CD4-positive, CD25-positive, alpha-beta regulatory T cell (primary cell): ENCODE measurements at regions not wholly inside any gene's neighbourhood (a gene's known extent, or its start where the extent isn't known, plus 50 kb on each side); places are given as distances from the start of the nearest gene placed in this dataset.

Experiments
- ATAC-seq, 2 donors: fragments of 150-1000 bp; cut with Tn5 transposase; one replicate each; pipeline ENCODE4 v1.10.0; 2021; ENCODE audit warnings: low read depth in 2 of 2, moderate number of reproducible peaks in 2 of 2, moderate library complexity in 1 of 2
- DNase-seq, 3 donors: peaks; one replicate each; pipeline versions ENCODE4 v3.0.0 to v3.0.0-alpha.2; 2012 to 2022; ENCODE audit warnings: mixed read lengths in 1 of 3
- H3K27ac ChIP-seq: one replicate; pipeline ENCODE4 v1.7.0; 2013; ENCODE audit warnings: mild to moderate bottlenecking, low read length; ENCODE audit not compliant: insufficient read depth, poor library complexity, severe bottlenecking
- H3K27me3 ChIP-seq: one replicate; pipeline ENCODE4 v1.7.0; 2013; ENCODE audit warnings: low read length; ENCODE audit not compliant: control insufficient read depth, insufficient read depth
- H3K36me3 ChIP-seq: one replicate; pipeline ENCODE4 v1.7.0; 2013; ENCODE audit warnings: mild to moderate bottlenecking, low read length, moderate library complexity; ENCODE audit not compliant: control insufficient read depth, insufficient read depth
- H3K4me1 ChIP-seq: 2 replicates; pipeline ENCODE4 v1.7.0; 2013; ENCODE audit warnings: mild to moderate bottlenecking, low read length; ENCODE audit not compliant: insufficient read depth, control insufficient read depth, poor library complexity, severe bottlenecking
- H3K4me3 ChIP-seq: one replicate; pipeline ENCODE4 v1.7.0; 2013; ENCODE audit warnings: low read depth, mild to moderate bottlenecking, low read length, moderate library complexity
- H3K9me3 ChIP-seq, 2 experiments: 1 replicate in 1 of 2; 2 replicates in 1 of 2; pipeline ENCODE4 v1.7.0; 2013; ENCODE audit warnings: low read length in 2 of 2, mild to moderate bottlenecking in 1 of 2, moderate library complexity in 1 of 2; ENCODE audit not compliant: control insufficient read depth in 2 of 2
- H3K27ac Mint-ChIP-seq, 3 donors: one replicate each; pipeline ENCODE4 v1.8.0; 2020 to 2022; ENCODE audit warnings: mild to moderate bottlenecking in 3 of 3, mixed read lengths in 3 of 3, moderate library complexity in 2 of 3
- H3K27me3 Mint-ChIP-seq: one replicate; pipeline ENCODE4 v1.8.0; 2022; ENCODE audit warnings: mild to moderate bottlenecking, mixed read lengths
- H3K36me3 Mint-ChIP-seq: one replicate; pipeline ENCODE4 v1.8.0; 2020; ENCODE audit warnings: mixed read lengths
- H3K4me1 Mint-ChIP-seq, 4 donors: one replicate each; pipeline ENCODE4 v1.8.0; 2020 to 2022; ENCODE audit warnings: mixed read lengths in 4 of 4, mild to moderate bottlenecking in 1 of 4
- H3K4me3 Mint-ChIP-seq, 4 donors: one replicate each; pipeline ENCODE4 v1.8.0; 2020 to 2022; ENCODE audit warnings: mild to moderate bottlenecking in 4 of 4, mixed read lengths in 4 of 4, moderate library complexity in 3 of 4
- H3K9me3 Mint-ChIP-seq, 7 donors: one replicate each; pipeline ENCODE4 v1.8.0; 2020 to 2022; ENCODE audit warnings: mixed read lengths in 7 of 7, mild to moderate bottlenecking in 3 of 7, moderate library complexity in 2 of 7

GRCh38 chr5:156134216-156134615 is 192.7 kb upstream of the SGCD start:
- Histone ChIP-seq H3K4me3 (no peak overlapping the region), H3K9me3 (no peaks in the 10 kb centered on the region), H3K27ac (no peak overlapping the region), H3K27me3 (no peaks in the 10 kb centered on the region), H3K36me3 (no peaks in the 10 kb centered on the region), H3K4me1 (no peaks in the 10 kb centered on the region)
- H3K36me3 Mint-ChIP-seq, result no peaks in the 10 kb centered on the region
- H3K27me3 Mint-ChIP-seq, result no peaks in the 10 kb centered on the region
- DNase-seq (no peak), ATAC-seq (no peak)
- no peak overlapping the region for H3K27ac Mint-ChIP-seq
- peaks cover 0 to 2% (median 0%) of the 10 kb centered on the region in 7 donors for H3K9me3 Mint-ChIP-seq
- H3K4me3 Mint-ChIP-seq, result no peak overlapping the region
- H3K4me1 Mint-ChIP-seq, result no peaks in the 10 kb centered on the region

- Histone ChIP-seq H3K9me3 (no peaks in the 10 kb centered on the region), H3K27me3 (no peaks in the 10 kb centered on the region), H3K4me3 (no peak overlapping the region), H3K36me3 (no peaks in the 10 kb centered on the region), H3K4me1 (no peaks in the 10 kb centered on the region), H3K27ac (no peak overlapping the region)
- no peaks in the 10 kb centered on the region for H3K4me1 Mint-ChIP-seq
- no peak overlapping the region for H3K27ac Mint-ChIP-seq
- H3K36me3 Mint-ChIP-seq, result no peaks in the 10 kb centered on the region
- DNase-seq (no peak), ATAC-seq (no peak)
- no peaks in the 10 kb centered on the region for H3K27me3 Mint-ChIP-seq
- no peak overlapping the region for H3K4me3 Mint-ChIP-seq
- H3K9me3 Mint-ChIP-seq, result peaks cover 0 to 7% (median 0%) of the 10 kb centered on the region in 7 donors
These were observed 191.4 kb upstream of the SGCD start for GRCh38 chr5:156135531-156135930.

GRCh38 chr5:156137071-156137869 is 189.7 kb upstream of the SGCD start:
- H3K36me3 Mint-ChIP-seq, result no peaks in the 10 kb centered on the region
- Histone ChIP-seq H3K4me1 (no peaks in the 10 kb centered on the region), H3K27me3 (no peaks in the 10 kb centered on the region), H3K27ac (no peak overlapping the region), H3K36me3 (no peaks in the 10 kb centered on the region), H3K9me3 (peaks cover 0 to under 1% of the 10 kb centered on the region in 2 experiments), H3K4me3 (no peak overlapping the region)
- H3K9me3 Mint-ChIP-seq, result peaks cover 0 to 7% (median 3%) of the 10 kb centered on the region in 7 donors
- no peak overlapping the region for H3K4me3 Mint-ChIP-seq
- ATAC-seq, result no peak
- no peak for DNase-seq
- H3K4me1 Mint-ChIP-seq, result no peaks in the 10 kb centered on the region
- H3K27me3 Mint-ChIP-seq, result no peaks in the 10 kb centered on the region
- no peak overlapping the region for H3K27ac Mint-ChIP-seq

- Histone ChIP-seq H3K36me3 (no peaks in the 10 kb centered on the region), H3K4me1 (no peaks in the 10 kb centered on the region), H3K9me3 (peaks cover 2 to 5% of the 10 kb centered on the region in 2 experiments), H3K4me3 (no peak overlapping the region), H3K27ac (no peak overlapping the region), H3K27me3 (no peaks in the 10 kb centered on the region)
- no peaks in the 10 kb centered on the region for H3K27me3 Mint-ChIP-seq
- H3K9me3 Mint-ChIP-seq, result peaks cover 0 to 14% (median 7%) of the 10 kb centered on the region in 7 donors
- H3K27ac Mint-ChIP-seq, result no peak overlapping the region
- no peak for DNase-seq
- H3K4me1 Mint-ChIP-seq, result no peaks in the 10 kb centered on the region
- H3K4me3 Mint-ChIP-seq, result no peak overlapping the region
- H3K36me3 Mint-ChIP-seq, result no peaks in the 10 kb centered on the region
- ATAC-seq, result no peak
These were observed 184.1 kb upstream of the SGCD start for GRCh38 chr5:156142867-156143266.

- Histone ChIP-seq H3K9me3 (peaks cover 2 to 4% of the 10 kb centered on the region in 2 experiments), H3K27me3 (no peaks in the 10 kb centered on the region), H3K4me3 (no peak overlapping the region), H3K4me1 (no peaks in the 10 kb centered on the region), H3K27ac (no peak overlapping the region), H3K36me3 (no peaks in the 10 kb centered on the region)
- H3K4me3 Mint-ChIP-seq, result no peak overlapping the region
- H3K4me1 Mint-ChIP-seq, result no peaks in the 10 kb centered on the region
- H3K27ac Mint-ChIP-seq, result no peak overlapping the region
- no peak for ATAC-seq
- H3K27me3 Mint-ChIP-seq, result no peaks in the 10 kb centered on the region
- DNase-seq, result no peak
- peaks cover 0 to 7% (median 3%) of the 10 kb centered on the region in 7 donors for H3K9me3 Mint-ChIP-seq
- no peaks in the 10 kb centered on the region for H3K36me3 Mint-ChIP-seq
These were observed 179.6 kb upstream of the SGCD start for GRCh38 chr5:156147261-156147943.

GRCh38 chr5:156147944-156148285 is 179.0 kb upstream of the SGCD start:
- Mint-ChIP-seq H3K9me3 (peaks cover 0 to 4% (median 2%) of the 10 kb centered on the region in 7 donors), H3K4me3 (no peak overlapping the region), H3K27ac (no peak overlapping the region), H3K36me3 (no peaks in the 10 kb centered on the region), H3K4me1 (no peaks in the 10 kb centered on the region), H3K27me3 (no peaks in the 10 kb centered on the region)
- H3K27me3 ChIP-seq, result no peaks in the 10 kb centered on the region
- no peak overlapping the region for H3K4me3 ChIP-seq
- H3K36me3 ChIP-seq, result no peaks in the 10 kb centered on the region
- no peak overlapping the region for H3K27ac ChIP-seq
- H3K9me3 ChIP-seq, result no peaks in the 10 kb centered on the region
- H3K4me1 ChIP-seq, result no peaks in the 10 kb centered on the region
- no peak for DNase-seq
- no peak for ATAC-seq

- Mint-ChIP-seq H3K36me3 (no peaks in the 10 kb centered on the region), H3K27ac (no peak overlapping the region), H3K4me1 (no peaks in the 10 kb centered on the region), H3K27me3 (no peaks in the 10 kb centered on the region), H3K4me3 (no peak overlapping the region), H3K9me3 (peaks cover 0 to 4% (median 2%) of the 10 kb centered on the region in 7 donors)
- no peaks in the 10 kb centered on the region for H3K4me1 ChIP-seq
- DNase-seq, result no peak
- ATAC-seq, result no peak
- no peaks in the 10 kb centered on the region for H3K27me3 ChIP-seq
- no peaks in the 10 kb centered on the region for H3K36me3 ChIP-seq
- no peaks in the 10 kb centered on the region for H3K9me3 ChIP-seq
- no peak overlapping the region for H3K27ac ChIP-seq
- H3K4me3 ChIP-seq, result no peak overlapping the region
These were observed 178.7 kb upstream of the SGCD start for GRCh38 chr5:156148301-156148700.

GRCh38 chr5:156149213-156149612 is 177.8 kb upstream of the SGCD start:
- ATAC-seq, result no peak
- H3K36me3 ChIP-seq, result no peaks in the 10 kb centered on the region

More at GRCh38 chr5:156149213-156149612, 177.8 kb upstream of the SGCD start:
- H3K4me1 ChIP-seq, result no peaks in the 10 kb centered on the region
- H3K4me3 ChIP-seq, result no peak overlapping the region
- H3K9me3 ChIP-seq, result no peaks in the 10 kb centered on the region
- H3K27me3 Mint-ChIP-seq, result no peaks in the 10 kb centered on the region
- DNase-seq, result no peak
- no peaks in the 10 kb centered on the region for H3K4me1 Mint-ChIP-seq
- H3K27ac Mint-ChIP-seq, result no peak overlapping the region
- H3K9me3 Mint-ChIP-seq, result peaks cover 0 to 4% (median 2%) of the 10 kb centered on the region in 7 donors
- no peaks in the 10 kb centered on the region for H3K27me3 ChIP-seq
- H3K36me3 Mint-ChIP-seq, result no peaks in the 10 kb centered on the region
- no peak overlapping the region for H3K4me3 Mint-ChIP-seq
- no peak overlapping the region for H3K27ac ChIP-seq
